Astrocyte of the spinal cord (primary cell): ENCODE measurements at regions not wholly inside any gene's neighbourhood (a gene's known extent, or its start where the extent isn't known, plus 50 kb on each side); places are given as distances from the start of the nearest gene placed in this dataset.

Source experiments
- DNase-seq: peaks from one replicate; pipeline ENCODE4 v3.0.0; 2011; ENCODE audit warnings: low read depth, low spot score
- H3K4me3 ChIP-seq: 2 replicates; pipeline ENCODE4 v1.5.1; 2011; ENCODE audit warnings: low read depth, mild to moderate bottlenecking, low read length, moderate library complexity
- CTCF ChIP-seq: IDR thresholded peaks from 2 replicates; pipeline ENCODE4 v1.5.1; 2012; ENCODE audit warnings: low read depth, mild to moderate bottlenecking, low read length, inconsistent platforms
- in situ Hi-C: cut with HindIII; loops from 2 replicates; pipeline ENCODE4 v1.10.0; 2017; ENCODE audit warnings: low sequenced_read_pairs

GRCh38 chr2:118672571-118673158 is 174.8 kb downstream of the EN1 start:
- in situ Hi-C loops: no loop called here

DNA sequence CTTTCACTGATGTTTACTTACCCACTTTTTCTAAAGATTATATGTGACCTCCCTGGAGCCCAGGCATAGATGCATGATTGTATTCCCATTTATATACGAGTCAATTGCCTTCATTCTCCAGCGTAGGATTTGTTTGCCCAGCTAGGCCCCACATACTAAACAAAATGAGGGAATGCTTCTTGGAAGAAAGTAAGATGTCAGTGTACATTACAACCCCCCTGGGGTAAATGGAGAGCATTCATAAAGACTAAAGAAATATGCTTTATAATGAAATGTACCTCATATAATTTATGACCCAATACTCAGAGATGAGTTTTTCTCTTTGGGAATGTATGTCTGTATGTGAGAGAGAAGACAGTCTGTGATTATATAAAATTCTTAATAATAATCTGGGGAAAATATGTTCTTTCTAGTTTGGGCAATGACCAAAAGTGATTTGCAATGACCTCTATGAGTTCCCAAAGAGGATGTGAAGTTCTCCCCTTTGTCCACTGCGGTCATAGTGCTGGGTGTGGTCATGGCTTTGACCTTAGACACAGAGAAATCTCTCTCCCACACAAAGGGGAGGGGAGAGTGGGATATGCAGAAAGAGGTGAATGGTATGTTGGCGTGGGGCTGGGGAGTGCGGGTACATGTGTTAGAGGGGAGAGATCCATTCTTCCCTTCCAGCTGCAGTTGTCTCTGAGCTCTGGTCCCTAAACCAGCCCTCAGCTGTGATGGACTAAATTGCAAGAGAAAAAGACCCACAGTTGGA is 175.6 kb downstream of the EN1 start:
- H3K4me3 ChIP-seq: no peak overlapping the region
- no peak for DNase-seq
- in situ Hi-C loops: no loop called here
- TF ChIP-seq CTCF: no peak

More at GRCh38 chr2:118672571-118673158, 174.8 kb downstream of the EN1 start:
- H3K4me3 ChIP-seq: no peak overlapping the region
- no peak for DNase-seq
- no peak for TF ChIP-seq CTCF

DNA sequence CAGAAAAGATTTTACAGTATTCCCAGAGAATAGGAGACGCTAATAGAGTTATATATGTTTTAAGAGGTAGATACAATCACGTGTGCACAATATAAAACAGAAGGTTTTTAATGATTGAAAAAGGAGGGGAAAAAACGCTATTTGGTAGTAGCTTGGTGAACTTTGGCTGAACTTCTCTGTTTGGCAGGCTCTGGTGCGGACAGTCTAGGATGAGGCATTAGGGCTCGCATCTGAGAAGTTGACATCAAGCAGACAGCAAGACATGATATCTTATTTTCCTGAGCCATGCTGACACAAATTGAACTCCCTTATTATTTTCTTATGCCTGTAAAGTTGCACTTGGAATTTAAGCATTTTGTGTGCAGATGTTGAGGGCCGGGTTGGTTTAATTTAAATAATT is 176.6 kb downstream of the EN1 start:
- no peak for TF ChIP-seq CTCF
- in situ Hi-C loops: no loop called here
- DNase-seq: peak; percentile 64
- H3K4me3 ChIP-seq: no peak overlapping the region

DNA sequence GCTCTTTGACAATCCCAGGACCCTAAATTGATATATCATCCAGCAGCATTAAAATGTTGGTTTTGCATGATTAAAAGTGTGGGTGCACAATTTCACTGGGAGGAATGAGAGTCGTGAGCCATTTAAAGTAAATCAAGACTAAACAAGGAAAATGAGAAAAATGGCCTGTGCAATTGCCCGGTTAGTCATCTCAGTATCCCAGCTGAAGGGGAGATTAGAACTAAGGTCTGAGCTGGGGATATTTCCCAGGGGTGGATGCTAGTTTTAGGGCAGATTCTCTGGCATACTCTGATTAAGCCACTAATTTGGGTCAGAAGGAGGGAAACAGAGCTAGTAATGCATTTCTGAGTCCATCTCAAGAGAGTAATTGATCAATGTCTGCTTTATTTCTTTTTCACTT is 177.2 kb downstream of the EN1 start:
- no peak overlapping the region for H3K4me3 ChIP-seq
- TF ChIP-seq CTCF: no peak
- DNase-seq: no peak
- in situ Hi-C loops: no loop called here

DNA sequence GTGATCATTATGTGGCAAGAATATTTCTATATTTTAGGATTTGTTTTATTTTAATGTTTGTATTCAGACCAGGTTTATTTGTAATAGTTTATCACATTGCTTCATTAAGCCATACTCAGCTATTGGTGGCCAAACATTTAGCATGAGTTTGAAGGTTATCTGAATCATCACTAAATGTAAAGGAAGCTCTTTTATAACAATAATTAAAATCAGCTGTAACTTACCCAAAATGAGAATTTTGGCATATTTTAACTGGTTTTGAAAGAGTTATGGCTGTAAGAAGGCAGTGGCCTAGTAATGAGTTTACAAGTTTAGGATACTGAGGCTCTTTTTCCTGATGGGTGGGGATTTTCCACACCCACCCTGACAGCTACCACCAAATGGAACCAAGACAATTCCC is 177.8 kb downstream of the EN1 start:
- DNase-seq: no peak
- no peak overlapping the region for H3K4me3 ChIP-seq
- no peak for TF ChIP-seq CTCF
- in situ Hi-C loops: no loop called here

- no peak for TF ChIP-seq CTCF
- H3K4me3 ChIP-seq: no peak overlapping the region
- in situ Hi-C loops: no loop called here
- peak; percentile 96 for DNase-seq
Measured at GRCh38 chr2:118668431-118669424, 178.7 kb downstream of the EN1 start.
